Stimulated activated CD4-positive, alpha-beta T cell treated with anti-CD3 and anti-CD28 coated beads, Interleukin-15, amount 100 ng/mL, for 24 hours (primary cell): ENCODE measurements at regions not wholly inside any gene's neighbourhood (a gene's known extent, or its start where the extent isn't known, plus 50 kb on each side); places are given as distances from the start of the nearest gene placed in this dataset.
"Not testable (repeated sequence)": the region's sequence is repeated elsewhere in the genome, so short reads cannot be mapped to it uniquely, and the experiment has no call there.

Experiments
- DNase-seq: peaks from one replicate; pipeline ENCODE4 v3.0.0-alpha.2; 2020

GRCh38 chr18:2144811-2145210 is 426.5 kb downstream of the METTL4 start:
- DNase-seq: no peak

GRCh38 chr18:2146092-2146491 is 425.2 kb downstream of the METTL4 start:
- no peak for DNase-seq

- no peak for DNase-seq
Measured at GRCh38 chr18:2146754-2147153, 424.6 kb downstream of the METTL4 start.

GRCh38 chr18:2147476-2148230 is 423.7 kb downstream of the METTL4 start:
- DNase-seq: no peak

GRCh38 chr18:2148823-2149222 is 422.5 kb downstream of the METTL4 start:
- DNase-seq: no peak

- no peak for DNase-seq
Measured at GRCh38 chr18:2150566-2150965, 420.7 kb downstream of the METTL4 start.

GRCh38 chr18:2154278-2154677 is 417.0 kb downstream of the METTL4 start:
- no peak for DNase-seq

GRCh38 chr18:2164644-2165550 is 406.4 kb downstream of the METTL4 start:
- DNase-seq: no peak

GRCh38 chr18:2166876-2167275 is 404.4 kb downstream of the METTL4 start:
- DNase-seq: not testable (repeated sequence)

GRCh38 chr18:2168022-2168421 is 403.3 kb downstream of the METTL4 start:
- DNase-seq: no peak

- no peak for DNase-seq
Measured at GRCh38 chr18:2169656-2170055, 401.6 kb downstream of the METTL4 start.

- DNase-seq: no peak
Measured at GRCh38 chr18:2171840-2172625, 399.3 kb downstream of the METTL4 start.

GRCh38 chr18:2172881-2173280 is 398.4 kb downstream of the METTL4 start:
- DNase-seq: no peak

- DNase-seq: no peak
Measured at GRCh38 chr18:2173486-2173885, 397.8 kb downstream of the METTL4 start.

GRCh38 chr18:2178036-2178435 is 393.3 kb downstream of the METTL4 start:
- DNase-seq: no peak

- DNase-seq: no peak
Measured at GRCh38 chr18:2179498-2180183, 391.7 kb downstream of the METTL4 start.

GRCh38 chr18:2180586-2180985 is 390.7 kb downstream of the METTL4 start:
- DNase-seq: no peak

- no peak for DNase-seq
Measured at GRCh38 chr18:2183432-2183831, 387.9 kb downstream of the METTL4 start.

- DNase-seq: no peak
Measured at GRCh38 chr18:2186967-2187366, 384.3 kb downstream of the METTL4 start.

- no peak for DNase-seq
Measured at GRCh38 chr18:2188258-2188657, 383.0 kb downstream of the METTL4 start.

- DNase-seq: no peak
Measured at GRCh38 chr18:2191180-2191790, 380.0 kb downstream of the METTL4 start.

- no peak for DNase-seq
Measured at GRCh38 chr18:2192562-2192961, 378.7 kb downstream of the METTL4 start.
